ENCODE measurements at regions not wholly inside any gene's neighbourhood (a gene's known extent, or its start where the extent isn't known, plus 50 kb on each side); places are given as distances from the start of the nearest gene placed in this dataset.

GRCh38 chr6:48222241-48222640 lies 111.2 kb upstream of the PTCHD4 start:
- intact Hi-C loops (cut with micrococcal nuclease) = no loop called here
- Histone ChIP-seq H3K27me3 (ENCODE audit: low read length) (no peaks in the 10 kb centered on the region), H3K4me2 (ENCODE audit: low read length) (no peak overlapping the region), H3F3A (ENCODE audit: low read length, unreplicated experiment) (no peaks in the 10 kb centered on the region), H3K79me2 (ENCODE audit: low read length) (no peaks in the 10 kb centered on the region), H3K9ac (ENCODE audit: low read length) (no peak overlapping the region), H3K4me1 (ENCODE audit: insufficient read depth, low read length) (no peaks in the 10 kb centered on the region), H4K20me1 (ENCODE audit: low read length) (no peaks in the 10 kb centered on the region), H2AFZ (ENCODE audit: low read length) (no peak overlapping the region), H3K36me3 (ENCODE audit: low read depth, low read length) (no peaks in the 10 kb centered on the region), H3K4me3 (ENCODE audit: low read length) (no peak overlapping the region), H3K9me3 (ENCODE audit: low read length) (no peaks in the 10 kb centered on the region), H3K9me2 (replicated peaks; ENCODE audit: low read length) (no peaks in the 10 kb centered on the region), H3K27ac (ENCODE audit: low read length) (no peak overlapping the region)
- POLR2A ChIA-PET (ENCODE audit: unreplicated experiment) = no interaction called here
- no peak for TF ChIP-seq EZH2 (IDR thresholded peaks at IDR 0.05; ENCODE audit: low read length, unreplicated experiment)
- no peak for TF ChIP-seq CTCF (conservative IDR thresholded peaks at IDR 0.05; ENCODE audit: low read depth, low read length)
- no peak for TF ChIP-seq EZH2phosphoT487 (IDR thresholded peaks at IDR 0.05; ENCODE audit: borderline replicate concordance, low read length)
- ATAC-seq (no peak), DNase-seq (no peak)
- BruUV-seq (replicated peaks) = no TSS peak
- CTCF ChIA-PET = no interaction called here

GRCh38 chr6:48213076-48213788 lies 102.2 kb upstream of the PTCHD4 start:
- ChIA-PET CTCF (no interaction called here), POLR2A (ENCODE audit: unreplicated experiment) (no interaction called here)
- intact Hi-C loops (cut with micrococcal nuclease) = no loop called here
- H3K27me3 ChIP-seq (ENCODE audit: low read length) = no peaks in the 10 kb centered on the region
- H3K4me3 ChIP-seq (ENCODE audit: low read length) = no peak overlapping the region
- ATAC-seq = no peak
- no peaks in the 10 kb centered on the region for H3F3A ChIP-seq (ENCODE audit: low read length, unreplicated experiment)
- H4K20me1 ChIP-seq (ENCODE audit: low read length) = no peaks in the 10 kb centered on the region
- H3K9ac ChIP-seq (ENCODE audit: low read length) = no peak overlapping the region
- no peak overlapping the region for H3K4me2 ChIP-seq (ENCODE audit: low read length)
- H3K4me1 ChIP-seq (ENCODE audit: insufficient read depth, low read length) = no peaks in the 10 kb centered on the region
- no peak overlapping the region for H3K27ac ChIP-seq (ENCODE audit: low read length)
- H3K9me3 ChIP-seq (ENCODE audit: low read length) = peaks cover 11% of the 10 kb centered on the region; the same call in 1 of the 2 replicates
- H3K79me2 ChIP-seq (ENCODE audit: low read length) = no peaks in the 10 kb centered on the region
- no peaks in the 10 kb centered on the region; the same call in 1 of the 2 replicates for H3K36me3 ChIP-seq (ENCODE audit: low read depth, low read length)
- H2AFZ ChIP-seq (ENCODE audit: low read length) = no peak overlapping the region
- no peak for DNase-seq
- TF ChIP-seq EZH2phosphoT487 (IDR thresholded peaks at IDR 0.05; ENCODE audit: borderline replicate concordance, low read length) = no peak
- no peak for TF ChIP-seq EZH2 (IDR thresholded peaks at IDR 0.05; ENCODE audit: low read length, unreplicated experiment)
- no peak for TF ChIP-seq CTCF (conservative IDR thresholded peaks at IDR 0.05; ENCODE audit: low read depth, low read length)
- no TSS peak for BruUV-seq (replicated peaks)
- H3K9me2 ChIP-seq (replicated peaks; ENCODE audit: low read length) = no peaks in the 10 kb centered on the region

- ChIA-PET CTCF (no interaction called here), POLR2A (ENCODE audit: unreplicated experiment) (no interaction called here)
- Histone ChIP-seq H3K79me2 (ENCODE audit: low read length) (no peaks in the 10 kb centered on the region), H3K4me3 (ENCODE audit: low read length) (no peak overlapping the region), H3K9ac (ENCODE audit: low read length) (no peak overlapping the region), H3K9me2 (replicated peaks; ENCODE audit: low read length) (no peaks in the 10 kb centered on the region), H3K27me3 (ENCODE audit: low read length) (no peaks in the 10 kb centered on the region), H3F3A (ENCODE audit: low read length, unreplicated experiment) (no peaks in the 10 kb centered on the region), H3K36me3 (ENCODE audit: low read depth, low read length) (no peaks in the 10 kb centered on the region; the same call in 1 of the 2 replicates), H3K9me3 (ENCODE audit: low read length) (peaks cover 11% of the 10 kb centered on the region; the same call in 1 of the 2 replicates), H2AFZ (ENCODE audit: low read length) (no peak overlapping the region), H4K20me1 (ENCODE audit: low read length) (no peaks in the 10 kb centered on the region), H3K4me1 (ENCODE audit: insufficient read depth, low read length) (no peaks in the 10 kb centered on the region), H3K4me2 (ENCODE audit: low read length) (no peak overlapping the region), H3K27ac (ENCODE audit: low read length) (no peak overlapping the region)
- ATAC-seq (no peak), DNase-seq (no peak)
- TF ChIP-seq EZH2 (IDR thresholded peaks at IDR 0.05; ENCODE audit: low read length, unreplicated experiment) (no peak), EZH2phosphoT487 (IDR thresholded peaks at IDR 0.05; ENCODE audit: borderline replicate concordance, low read length) (no peak), CTCF (conservative IDR thresholded peaks at IDR 0.05; ENCODE audit: low read depth, low read length) (no peak)
- no TSS peak for BruUV-seq (replicated peaks)
- intact Hi-C loops (cut with micrococcal nuclease) = no loop called here
These were observed 101.5 kb upstream of the PTCHD4 start for GRCh38 chr6:48212501-48212900.

Measured in PC-3 (cell line).